ENCODE measurements at regions not wholly inside any gene's neighbourhood (a gene's known extent, or its start where the extent isn't known, plus 50 kb on each side); places are given as distances from the start of the nearest gene placed in this dataset.

GRCh38 chr18:68376926-68377325 is 338.0 kb downstream of the TMX3 start:
- H3F3A ChIP-seq (ENCODE audit: insufficient read depth, low read depth): no peaks in the 10 kb centered on the region
- intact Hi-C loops (cut with micrococcal nuclease; ENCODE audit: unreplicated experiment): no loop called here
- H3K36me3 ChIP-seq (ENCODE audit: low read depth): no peaks in the 10 kb centered on the region
- H4K20me1 ChIP-seq (ENCODE audit: insufficient read depth): no peaks in the 10 kb centered on the region
- POLR2A ChIA-PET (ENCODE audit: unreplicated experiment): no interaction called here
- no peaks in the 10 kb centered on the region for H3K9me2 ChIP-seq (ENCODE audit: insufficient read depth)
- H3K4me3 ChIP-seq: no peak overlapping the region
- no peaks in the 10 kb centered on the region for H3K79me2 ChIP-seq (ENCODE audit: low read depth)
- no peak overlapping the region for H3K27ac ChIP-seq
- no peaks in the 10 kb centered on the region for H3K27me3 ChIP-seq (ENCODE audit: insufficient read depth, low read depth)
- CTCF ChIA-PET: no interaction called here
- no peaks in the 10 kb centered on the region for H3K4me1 ChIP-seq (replicated peaks; ENCODE audit: insufficient read depth)
- DNase-seq: no peak
- no peak overlapping the region for H3K4me2 ChIP-seq
- no peak for TF ChIP-seq EZH2 (IDR thresholded peaks at IDR 0.05; ENCODE audit: low read depth)
- no peak for TF ChIP-seq CTCF (conservative IDR thresholded peaks at IDR 0.05)
- H3K9me3 ChIP-seq (ENCODE audit: insufficient read depth, low read depth): no peaks in the 10 kb centered on the region
- no peak overlapping the region for H2AFZ ChIP-seq
- no TSS peak for BruUV-seq (replicated peaks)

- H3K36me3 ChIP-seq (ENCODE audit: low read depth): no peaks in the 10 kb centered on the region
- intact Hi-C loops (cut with micrococcal nuclease; ENCODE audit: unreplicated experiment): no loop called here
- CTCF ChIA-PET: no interaction called here
- no peaks in the 10 kb centered on the region for H3K4me1 ChIP-seq (replicated peaks; ENCODE audit: insufficient read depth)
- H3K4me2 ChIP-seq: no peak overlapping the region
- H3K9me3 ChIP-seq (ENCODE audit: insufficient read depth, low read depth): no peaks in the 10 kb centered on the region
- no peaks in the 10 kb centered on the region for H3F3A ChIP-seq (ENCODE audit: insufficient read depth, low read depth)
- H2AFZ ChIP-seq: no peak overlapping the region
- DNase-seq: no peak
- no peak overlapping the region for H3K27ac ChIP-seq
- no peaks in the 10 kb centered on the region for H3K27me3 ChIP-seq (ENCODE audit: insufficient read depth, low read depth)
- H3K79me2 ChIP-seq (ENCODE audit: low read depth): no peaks in the 10 kb centered on the region
- H3K4me3 ChIP-seq: no peak overlapping the region
- H4K20me1 ChIP-seq (ENCODE audit: insufficient read depth): no peaks in the 10 kb centered on the region
- TF ChIP-seq EZH2 (IDR thresholded peaks at IDR 0.05; ENCODE audit: low read depth) (no peak), CTCF (conservative IDR thresholded peaks at IDR 0.05) (no peak)
- POLR2A ChIA-PET (ENCODE audit: unreplicated experiment): no interaction called here
- BruUV-seq (replicated peaks): no TSS peak
- H3K9me2 ChIP-seq (ENCODE audit: insufficient read depth): no peaks in the 10 kb centered on the region
Measured at GRCh38 chr18:68362907-68363306, 352.0 kb downstream of the TMX3 start.

GRCh38 chr18:68355637-68356036 is 359.3 kb downstream of the TMX3 start:
- Histone ChIP-seq H3K4me3 (no peak overlapping the region), H3K9me2 (ENCODE audit: insufficient read depth) (no peaks in the 10 kb centered on the region), H3K9me3 (ENCODE audit: insufficient read depth, low read depth) (no peaks in the 10 kb centered on the region), H3F3A (ENCODE audit: insufficient read depth, low read depth) (no peaks in the 10 kb centered on the region), H4K20me1 (ENCODE audit: insufficient read depth) (no peaks in the 10 kb centered on the region), H3K4me1 (replicated peaks; ENCODE audit: insufficient read depth) (no peaks in the 10 kb centered on the region), H2AFZ (no peak overlapping the region), H3K36me3 (ENCODE audit: low read depth) (no peaks in the 10 kb centered on the region), H3K27ac (no peak overlapping the region), H3K4me2 (no peak overlapping the region), H3K27me3 (ENCODE audit: insufficient read depth, low read depth) (no peaks in the 10 kb centered on the region), H3K79me2 (ENCODE audit: low read depth) (no peaks in the 10 kb centered on the region)
- ChIA-PET POLR2A (ENCODE audit: unreplicated experiment) (no interaction called here), CTCF (no interaction called here)
- BruUV-seq (replicated peaks): no TSS peak
- no peak for TF ChIP-seq EZH2 (IDR thresholded peaks at IDR 0.05; ENCODE audit: low read depth)
- TF ChIP-seq CTCF (conservative IDR thresholded peaks at IDR 0.05): no peak
- DNase-seq: no peak
- intact Hi-C loops (cut with micrococcal nuclease; ENCODE audit: unreplicated experiment): no loop called here
